NCI-H510A treated with DMSO at 0.1 percent for 48 hours (cell line): ENCODE measurements at regions not wholly inside any gene's neighbourhood (a gene's known extent, or its start where the extent isn't known, plus 50 kb on each side); places are given as distances from the start of the nearest gene placed in this dataset.
"Not testable (repeated sequence)": the region's sequence is repeated elsewhere in the genome, so short reads cannot be mapped to it uniquely, and the experiment has no call there.

Experiments used
- DNase-seq: peaks from one replicate; lab custom pipeline; 2025; lab: John Stamatoyannopoulos, UW

DNA sequence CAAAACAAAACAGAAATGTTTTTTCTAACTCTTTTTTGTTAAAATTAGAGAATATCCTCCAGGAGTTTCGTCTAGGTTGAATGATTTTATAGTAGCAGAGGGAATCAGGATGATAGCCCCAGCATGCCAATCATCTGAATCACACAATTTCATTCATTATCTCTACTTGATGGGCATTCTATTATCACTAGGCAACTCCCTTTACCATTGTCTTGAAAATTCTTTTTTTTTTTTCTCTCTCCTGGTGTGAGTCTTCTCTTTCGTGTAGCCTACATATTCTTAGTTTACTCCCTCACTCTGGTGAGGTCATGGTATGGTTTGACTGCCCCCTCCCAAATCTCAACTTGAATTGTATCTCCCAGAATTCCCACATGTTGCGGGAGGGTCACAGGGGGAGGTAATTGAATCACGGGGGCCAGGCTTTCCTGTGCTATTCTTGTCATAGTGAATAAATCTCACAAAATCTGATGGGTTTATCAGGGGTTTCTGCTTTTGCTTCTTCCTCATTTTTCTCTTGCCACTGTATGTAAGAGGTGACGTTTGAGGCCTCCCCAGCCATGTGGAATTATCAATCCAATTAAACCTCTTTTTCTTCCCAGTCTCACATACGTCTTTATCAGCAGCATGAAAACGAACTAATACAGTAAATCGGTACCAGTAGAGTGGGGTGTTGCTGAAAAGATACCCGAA is 105.0 kb downstream of the OTUD1 start:
- DNase-seq: no peak

DNA sequence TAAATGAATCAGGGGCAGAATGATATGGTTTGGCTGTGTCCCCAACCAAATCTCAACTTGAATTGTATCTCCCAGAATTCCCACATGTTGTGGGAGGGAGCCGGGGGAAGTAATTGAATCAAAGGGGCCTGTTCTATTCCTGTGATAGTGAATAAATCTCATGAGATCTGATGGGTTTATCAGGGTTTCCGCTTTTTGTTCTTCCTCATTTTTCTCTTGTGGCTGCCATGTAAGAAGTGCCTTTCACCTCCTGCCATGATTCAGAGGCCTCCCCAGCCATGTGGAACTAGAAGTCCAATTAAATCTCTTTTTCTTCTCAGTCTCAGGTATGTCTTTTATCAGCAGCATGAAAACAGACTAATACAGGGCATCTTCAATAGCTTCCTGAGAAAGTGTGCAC is 107.0 kb downstream of the OTUD1 start:
- DNase-seq: not testable (repeated sequence)

DNA sequence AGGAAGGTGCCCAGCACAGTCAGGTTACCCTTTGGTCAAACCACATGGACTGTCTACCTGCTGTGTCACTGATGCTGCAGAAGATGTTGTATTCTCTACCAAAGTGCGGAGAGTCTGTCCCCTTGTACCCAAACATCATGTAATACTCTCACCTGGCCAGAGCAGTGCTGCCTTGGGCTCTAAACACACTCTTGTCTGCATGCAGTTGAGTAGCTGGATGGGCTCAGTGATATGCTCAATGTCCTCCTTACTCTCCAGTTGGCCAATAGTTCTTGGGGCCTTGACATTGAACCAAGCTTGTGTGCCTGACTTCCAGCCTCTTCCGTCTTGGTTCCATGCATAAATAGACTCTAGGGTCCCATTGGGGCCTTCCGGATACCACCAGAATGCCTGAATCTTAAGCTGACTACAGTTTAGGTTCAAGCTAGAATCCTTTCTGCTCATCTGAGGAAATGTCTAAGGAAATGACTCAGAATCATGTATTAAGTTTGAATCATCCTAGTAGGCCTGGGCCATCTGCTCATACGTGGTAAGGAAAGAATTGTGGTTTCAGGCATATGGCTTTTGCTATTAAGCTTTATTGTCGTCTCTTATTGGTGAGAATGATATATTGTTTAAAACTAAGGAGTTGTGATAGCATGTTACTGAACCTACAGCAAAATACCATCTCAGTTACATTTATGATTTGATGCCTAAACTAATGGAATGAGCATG is 118.0 kb downstream of the OTUD1 start:
- no peak for DNase-seq

DNA sequence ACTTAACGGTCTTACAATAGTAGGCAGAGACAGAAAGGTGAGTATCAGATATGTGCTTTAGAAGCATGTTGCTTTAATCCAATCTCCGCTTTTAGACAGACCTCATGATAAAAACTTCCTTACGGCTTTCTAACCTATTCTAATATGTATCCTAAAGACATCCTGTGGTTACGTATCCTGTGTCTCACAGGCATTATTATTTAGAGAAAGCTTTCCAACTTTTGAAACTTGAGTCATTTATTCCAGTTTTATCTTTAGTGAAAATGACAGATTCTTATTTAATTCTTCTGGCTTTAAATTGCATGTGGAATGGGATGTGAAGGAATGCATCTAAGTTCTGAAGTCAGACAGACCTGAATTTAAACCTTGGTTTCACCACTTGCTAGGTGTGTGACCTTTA is 118.9 kb downstream of the OTUD1 start:
- DNase-seq: no peak

DNA sequence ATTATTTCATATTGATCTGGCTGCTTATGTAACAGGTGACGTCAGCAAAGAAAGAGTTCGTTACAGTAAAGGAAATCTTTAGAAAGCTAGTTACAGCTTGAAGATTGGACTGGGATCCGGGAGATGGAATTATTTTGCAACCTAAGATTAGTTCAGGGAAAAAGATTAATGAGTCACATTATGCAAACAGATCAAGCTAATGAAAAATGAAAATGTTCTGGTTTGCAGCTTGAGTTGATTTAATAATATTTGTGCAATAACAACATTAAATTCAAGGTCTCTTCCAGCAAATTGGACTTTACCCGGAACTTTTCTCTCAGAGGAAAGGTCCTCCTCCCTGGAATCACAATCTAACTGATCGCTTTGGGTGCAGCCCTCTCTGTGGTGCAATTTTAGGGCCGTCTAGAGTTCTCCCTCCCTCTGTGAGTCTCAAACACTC is 119.5 kb downstream of the OTUD1 start:
- no peak for DNase-seq

DNA sequence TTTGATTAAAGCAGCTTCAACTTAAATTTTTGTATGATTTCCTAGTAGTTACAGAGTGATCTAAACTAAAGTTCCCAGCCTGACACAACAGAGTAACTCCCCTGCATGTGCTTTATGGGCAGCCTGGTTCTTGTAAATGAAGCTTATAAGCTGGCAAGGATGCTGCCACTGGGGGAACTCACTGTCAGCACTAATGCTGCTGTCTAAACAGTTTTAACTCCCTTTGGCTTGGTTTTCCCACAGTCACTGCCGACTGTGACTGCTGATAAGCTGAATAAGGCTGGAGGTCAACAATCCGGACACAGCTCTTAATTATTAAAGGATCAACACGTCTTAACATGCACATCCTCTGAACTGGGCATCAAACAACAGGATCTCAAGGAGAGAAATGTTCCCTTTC is 130.1 kb downstream of the OTUD1 start:
- no peak for DNase-seq

DNA sequence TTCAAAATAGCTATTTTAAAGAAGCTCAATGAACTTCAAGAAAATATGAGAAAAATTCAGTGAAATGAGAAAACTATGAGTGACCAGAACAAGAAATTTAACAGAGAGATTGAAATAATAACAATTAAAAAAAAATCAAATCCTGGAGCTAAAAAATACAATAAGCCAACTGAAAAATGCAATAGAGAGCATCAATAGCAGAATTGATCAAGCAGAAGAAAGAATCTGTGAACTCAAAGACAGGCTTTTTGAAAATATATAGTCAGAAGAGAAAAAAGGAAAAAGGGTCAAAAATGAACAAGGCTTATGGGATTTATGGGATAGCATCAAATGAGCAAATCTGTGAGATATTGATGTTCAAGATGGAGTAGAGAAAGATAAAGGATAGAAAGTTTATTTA is 133.0 kb downstream of the OTUD1 start:
- no peak for DNase-seq

DNA sequence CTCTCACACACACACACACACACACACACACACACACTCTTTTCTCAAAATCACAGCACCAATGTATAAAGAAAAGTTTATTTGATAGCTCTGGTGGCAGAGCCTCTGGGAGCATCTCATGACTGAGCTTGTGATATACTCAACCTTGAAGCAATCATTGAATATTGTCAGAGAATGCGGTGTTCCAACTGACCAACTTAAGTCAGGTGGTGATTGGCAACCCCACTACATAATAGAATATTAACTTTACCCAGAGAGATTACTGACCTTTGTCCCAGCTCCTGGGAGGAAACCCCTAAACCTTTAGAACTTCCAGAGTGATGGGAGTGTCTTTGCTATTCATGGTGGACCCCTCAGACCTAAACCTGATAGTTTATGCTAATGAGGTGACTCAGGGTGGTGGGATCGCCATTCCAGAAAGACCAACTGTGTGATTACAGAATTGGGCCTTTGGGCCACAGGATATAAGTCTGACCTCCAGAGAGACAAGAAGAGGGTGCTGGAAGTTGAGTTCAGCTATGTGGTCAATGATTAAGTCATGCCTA is 143.1 kb downstream of the OTUD1 start:
- DNase-seq: no peak

DNA sequence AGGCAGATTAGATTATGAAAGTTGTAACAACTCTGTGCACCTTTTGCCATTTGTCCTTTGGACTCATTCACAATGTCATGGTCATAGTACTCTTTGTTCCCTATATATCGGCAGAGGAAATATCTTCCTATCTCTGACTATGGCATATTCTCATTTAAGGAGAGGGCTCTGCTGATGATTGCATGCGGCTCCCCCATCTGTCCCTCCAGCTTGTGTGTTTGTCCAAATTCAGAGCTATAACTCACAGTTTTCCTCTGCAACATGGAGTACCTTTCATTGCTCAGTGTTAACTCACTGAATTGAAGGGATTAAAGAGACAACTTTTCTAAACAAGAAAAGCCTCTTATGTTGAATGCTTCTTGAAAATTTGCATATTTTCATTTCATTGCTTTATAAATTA is 145.5 kb downstream of the OTUD1 start:
- no peak for DNase-seq

DNA sequence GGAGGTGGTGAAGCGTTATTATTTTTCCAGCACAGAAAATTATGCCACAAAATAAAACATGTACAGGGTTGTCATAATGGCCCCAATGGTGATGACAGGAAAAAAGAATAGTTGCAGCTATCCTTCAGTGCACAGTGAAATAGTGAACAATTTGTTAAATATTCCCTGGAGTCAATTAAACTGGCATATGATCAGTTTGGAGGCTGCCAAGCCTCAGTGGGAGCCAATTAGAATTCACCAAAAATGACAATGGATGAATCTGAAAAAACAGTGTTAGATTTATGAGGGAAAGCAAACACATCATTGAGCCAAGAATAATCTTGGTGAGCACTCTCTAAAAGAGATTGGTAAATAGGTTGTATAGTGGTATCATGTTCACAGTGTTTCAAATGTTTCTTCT is 146.3 kb downstream of the OTUD1 start:
- DNase-seq: no peak

DNA sequence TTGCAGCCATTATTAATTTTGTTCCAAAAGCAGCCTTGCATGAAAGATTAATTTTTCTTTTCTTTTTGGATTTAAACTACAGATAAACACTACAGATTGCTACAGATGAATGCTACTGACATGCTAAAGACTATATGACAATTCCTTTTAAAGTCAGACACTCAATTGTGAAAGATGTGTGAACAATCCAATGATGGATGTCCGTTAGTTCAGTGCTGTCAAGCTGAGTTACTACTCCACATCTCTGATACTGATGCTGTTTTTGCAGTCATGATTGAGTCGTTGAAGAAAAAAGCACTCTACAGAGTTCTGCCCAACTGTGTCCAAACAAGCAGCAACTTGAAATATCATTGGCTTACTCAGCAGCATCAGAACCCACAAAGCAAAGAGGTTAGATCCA is 146.8 kb downstream of the OTUD1 start:
- no peak for DNase-seq

DNA sequence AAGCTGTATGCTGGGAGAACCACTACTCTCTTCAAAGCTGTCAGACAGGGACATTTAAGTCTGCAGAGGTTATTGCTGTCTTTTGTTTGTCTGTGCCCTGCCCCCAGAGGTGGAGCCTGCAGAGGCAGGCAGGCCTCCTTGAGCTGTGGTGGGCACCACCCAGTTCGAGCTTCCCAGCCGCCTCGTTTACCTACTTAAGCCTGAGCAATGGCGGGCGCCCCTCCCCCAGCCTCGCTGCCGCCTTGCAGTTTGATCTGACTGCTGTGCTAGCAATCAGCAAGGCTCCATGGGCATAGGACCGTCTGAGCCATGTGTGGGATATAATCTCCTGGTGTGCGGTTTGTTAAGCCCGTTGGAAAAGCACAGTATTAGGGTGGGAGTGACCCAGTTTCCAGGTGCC is 156.4 kb downstream of the OTUD1 start:
- not testable (repeated sequence) for DNase-seq

DNA sequence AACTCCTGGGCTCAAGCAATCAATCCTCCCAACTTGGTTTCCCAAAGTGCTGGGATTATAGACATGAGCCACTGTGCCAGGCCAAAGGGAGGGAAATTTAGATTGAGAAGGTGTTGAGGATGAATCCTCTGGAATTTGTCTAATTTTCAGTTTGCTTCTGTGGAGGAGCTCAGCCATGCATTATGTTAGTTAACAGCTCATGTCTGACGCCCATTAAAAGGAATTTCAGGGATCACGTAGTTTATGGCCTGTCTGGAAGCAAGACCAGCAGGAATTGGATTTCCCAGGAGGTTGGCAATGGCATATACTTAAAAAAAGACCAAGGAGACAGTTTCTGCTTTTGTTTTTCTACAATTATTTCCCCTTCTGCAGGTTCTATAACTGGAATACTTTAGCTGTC is 165.7 kb downstream of the OTUD1 start:
- no peak for DNase-seq

DNA sequence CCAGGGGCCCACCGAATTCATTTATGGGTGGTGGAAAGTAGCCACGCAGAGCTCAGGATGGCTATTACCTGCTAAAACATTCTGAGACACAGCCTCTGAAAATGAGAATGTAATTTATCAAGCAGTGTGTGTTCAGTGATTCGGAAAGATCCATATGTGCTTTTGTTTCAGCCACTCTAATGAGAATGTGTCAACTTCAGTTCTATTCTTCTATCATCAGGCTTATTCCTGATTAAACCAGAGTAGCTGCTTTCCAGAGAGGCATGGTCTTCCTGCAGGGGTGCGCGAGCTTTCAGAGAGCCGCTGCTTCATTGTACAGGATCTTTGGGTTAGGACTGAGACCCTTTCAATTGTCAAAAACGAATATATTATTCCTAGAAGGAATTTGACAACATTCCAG is 167.6 kb downstream of the OTUD1 start:
- DNase-seq: no peak

DNA sequence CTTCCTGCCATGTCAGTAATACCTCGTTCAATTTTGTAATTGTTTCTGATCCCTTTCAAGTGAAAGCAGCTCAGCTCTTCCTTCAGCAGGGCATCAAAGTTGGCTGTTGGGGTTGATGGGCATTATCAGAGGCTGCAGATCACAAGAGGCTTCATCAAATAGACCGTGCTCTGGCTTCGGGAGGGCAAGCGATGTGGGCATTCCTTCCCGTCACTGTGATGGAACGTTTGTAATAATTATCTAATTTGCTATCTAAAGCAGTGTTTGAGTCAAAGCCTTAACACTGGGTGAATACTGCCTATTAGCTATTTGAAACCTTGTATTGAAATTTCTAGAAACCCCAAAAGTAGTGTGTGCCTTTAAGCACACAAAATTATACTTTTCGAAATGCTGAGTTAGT is 170.1 kb downstream of the OTUD1 start:
- DNase-seq: no peak

DNA sequence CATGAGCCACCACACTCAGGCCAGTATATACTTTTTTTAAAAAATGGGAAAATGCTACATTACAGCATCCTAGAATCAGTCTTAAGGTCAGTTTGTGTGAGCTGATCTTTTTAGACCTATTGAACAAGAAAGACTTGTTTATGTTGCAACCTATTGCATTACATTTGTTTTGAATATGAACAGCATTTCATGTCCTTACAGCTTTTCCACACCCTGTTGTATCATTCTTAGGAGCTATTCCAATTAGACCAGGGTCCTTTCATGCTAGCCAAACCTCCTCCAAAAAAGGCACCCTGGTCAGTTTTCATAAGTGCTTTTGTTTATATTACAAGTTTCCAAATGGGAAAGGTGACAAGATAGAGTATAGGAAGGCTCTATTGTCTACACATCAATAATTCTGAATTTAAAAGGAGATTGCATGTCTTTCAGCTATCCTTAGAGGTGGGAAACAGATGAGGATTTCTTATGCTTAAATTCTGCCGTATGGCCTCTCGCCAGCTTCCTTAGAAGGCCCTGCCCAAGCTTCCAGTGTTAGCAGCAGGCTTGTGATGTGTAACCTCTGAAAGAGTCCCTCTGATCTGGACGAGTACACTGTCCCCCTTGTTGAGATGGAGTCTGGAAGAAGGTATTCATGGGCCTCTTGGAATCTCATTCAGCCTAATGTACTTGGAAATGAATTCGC is 171.9 kb downstream of the OTUD1 start:
- no peak for DNase-seq

DNA sequence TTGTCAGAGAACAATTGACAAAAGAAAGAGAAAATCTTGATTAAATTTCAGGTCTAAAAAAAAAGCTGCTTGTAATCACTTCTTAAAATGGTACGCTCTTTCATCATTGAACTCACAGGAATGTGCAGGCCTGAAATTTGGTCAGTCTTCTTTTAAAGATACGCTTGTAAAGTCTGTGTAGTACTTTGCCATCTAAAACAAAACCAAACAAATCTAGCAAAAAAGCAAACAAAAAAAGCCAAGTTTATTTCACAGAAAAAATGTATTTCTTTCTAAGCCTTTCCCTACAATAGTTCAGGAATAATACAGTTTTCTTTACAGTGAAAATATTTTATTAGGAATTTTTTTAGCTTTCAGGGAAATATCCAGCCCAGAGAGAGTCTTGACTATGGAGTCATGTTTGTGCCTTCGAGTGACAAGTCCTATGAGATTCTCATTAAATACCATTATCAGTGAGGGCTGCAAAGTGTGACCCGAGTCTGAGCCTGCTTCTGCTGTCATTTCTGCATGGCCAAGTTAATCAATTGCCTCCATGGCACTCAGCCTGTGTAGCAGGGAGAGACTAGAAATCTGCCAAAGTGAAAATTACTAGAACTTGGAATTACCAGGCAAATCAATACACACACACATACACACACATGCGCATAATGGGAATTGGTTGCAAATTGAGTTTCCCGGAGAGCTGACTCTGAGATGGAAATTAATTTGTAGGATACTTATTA is 172.6 kb downstream of the OTUD1 start:
- DNase-seq: no peak

DNA sequence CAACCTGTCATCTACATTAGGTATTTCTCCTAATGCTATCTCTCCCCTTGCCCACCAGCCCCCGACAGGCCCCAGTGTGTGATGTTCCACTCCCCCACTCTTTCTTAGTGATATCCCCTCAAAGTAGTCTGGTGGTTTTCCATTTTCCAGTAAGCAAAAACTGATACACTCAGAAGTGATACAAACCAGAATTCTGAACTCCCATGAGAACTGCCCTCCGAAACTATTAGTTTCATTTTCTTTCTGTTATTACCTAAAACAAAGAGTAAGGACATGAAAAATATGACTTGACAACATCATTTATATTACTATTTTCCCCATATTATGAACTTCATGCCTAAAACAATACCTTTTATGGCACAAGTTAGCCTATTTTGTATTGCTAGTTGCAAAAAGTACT is 175.0 kb downstream of the OTUD1 start:
- no peak for DNase-seq

DNA sequence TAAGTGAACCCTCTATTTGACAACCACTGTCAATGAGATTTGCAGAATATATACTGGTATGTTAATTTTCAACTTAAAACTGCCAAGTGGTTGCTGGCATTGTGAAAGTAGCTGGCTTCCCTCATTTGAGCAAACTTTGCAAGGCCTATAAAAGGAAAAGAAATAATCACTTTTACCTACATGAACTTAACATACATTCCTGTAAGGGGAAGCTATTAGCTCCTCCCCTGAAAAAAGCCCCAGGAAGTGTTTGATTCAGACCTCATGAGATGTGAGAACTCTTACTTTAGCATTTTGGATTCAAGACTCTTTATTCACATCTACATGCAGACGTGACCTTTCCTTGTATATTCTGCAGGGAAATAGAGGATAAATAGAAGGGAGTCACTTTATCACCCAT is 175.6 kb downstream of the OTUD1 start:
- no peak for DNase-seq

DNA sequence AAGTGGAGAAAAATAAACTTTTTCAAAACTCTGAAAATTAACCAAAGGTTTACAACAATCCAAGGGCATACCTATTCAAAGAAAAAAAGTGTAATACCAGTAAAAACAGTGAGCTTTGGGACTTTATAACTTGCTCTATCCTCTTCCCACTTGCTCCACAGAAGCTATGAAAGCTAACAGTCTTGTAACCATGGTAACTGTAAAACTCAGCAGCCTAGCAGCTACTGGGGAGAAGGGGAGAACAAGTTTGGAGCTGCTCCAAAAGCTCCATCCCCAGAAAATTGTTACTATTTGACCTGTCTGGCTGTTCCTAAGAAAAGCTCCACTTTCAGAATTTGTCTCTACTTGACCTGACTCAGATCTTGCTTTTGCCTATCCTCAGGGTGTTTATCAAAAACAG is 191.5 kb downstream of the OTUD1 start:
- DNase-seq: no peak

DNA sequence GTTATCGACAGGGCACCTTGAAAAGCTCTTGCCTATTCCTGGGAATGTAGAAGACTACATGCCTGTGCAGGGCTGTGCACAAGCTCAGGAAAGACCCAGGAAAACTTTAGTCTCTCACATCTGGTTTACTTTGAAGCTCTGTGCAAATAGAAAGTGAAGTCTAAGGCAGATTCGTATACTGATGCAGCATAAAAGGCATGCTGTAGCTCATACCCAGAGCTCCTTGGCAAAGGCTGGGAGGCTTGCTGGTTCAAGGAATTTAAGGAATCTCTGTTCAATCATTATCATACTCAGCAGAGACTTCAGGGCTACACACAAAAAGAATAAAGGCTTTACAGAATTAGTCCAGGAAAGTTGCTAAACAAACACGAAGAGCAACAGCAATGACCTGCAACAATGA is 192.0 kb downstream of the OTUD1 start:
- DNase-seq: no peak

DNA sequence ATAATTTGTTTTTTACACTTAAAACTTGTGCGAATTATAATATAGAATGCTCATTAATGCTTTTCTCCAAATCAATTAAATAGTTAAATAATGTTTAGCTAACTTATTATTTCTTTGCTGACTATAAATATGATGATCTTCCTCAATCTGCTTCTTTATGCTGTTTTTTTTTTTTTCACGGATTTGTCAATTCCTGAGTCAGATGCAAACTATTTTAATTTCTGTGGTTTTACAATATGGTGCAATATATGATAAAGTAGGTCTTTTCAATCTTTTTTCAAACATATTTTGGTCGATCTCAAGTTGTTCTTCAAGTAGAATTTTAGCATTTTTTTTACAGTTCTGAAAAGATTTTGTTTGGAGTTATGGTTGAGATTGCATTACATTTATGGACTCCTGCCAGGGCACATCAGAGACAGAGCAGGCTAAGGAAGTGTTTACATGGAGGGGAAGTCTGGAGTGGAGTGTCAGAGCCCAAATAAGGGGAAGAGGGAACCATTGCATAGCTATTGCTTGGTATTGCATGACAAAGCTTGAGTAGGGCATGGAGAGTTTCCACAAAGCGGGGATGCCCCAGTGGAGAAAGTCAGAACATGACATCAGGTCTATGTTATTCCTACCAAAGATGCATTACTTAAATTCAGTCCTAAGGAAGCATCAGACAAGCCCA is 204.4 kb downstream of the OTUD1 start:
- DNase-seq: no peak
